ENCODE measurements at regions not wholly inside any gene's neighbourhood (a gene's known extent, or its start where the extent isn't known, plus 50 kb on each side); places are given as distances from the start of the nearest gene placed in this dataset.

DNA sequence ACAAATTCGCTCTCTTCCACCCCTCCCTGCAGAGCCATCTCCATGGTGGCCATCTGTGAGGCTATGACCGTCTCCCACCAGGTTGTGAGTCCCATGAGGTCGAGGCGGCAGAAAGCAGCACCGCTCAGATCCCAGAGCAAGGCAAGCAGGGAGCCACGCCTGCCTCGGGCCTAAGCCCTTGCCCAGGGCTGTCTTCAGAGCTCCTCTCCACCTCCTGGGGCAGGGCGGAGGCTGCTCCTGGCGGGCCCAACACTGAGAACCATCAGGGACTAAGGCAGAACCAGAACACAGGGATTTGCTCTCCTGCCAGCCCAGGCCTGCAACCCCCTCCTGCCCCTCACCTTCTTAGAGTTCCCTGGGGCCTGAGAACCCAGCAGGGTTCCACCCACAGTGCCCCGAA lies 80.9 kb upstream of the WNT11 start:
- Histone ChIP-seq H2AFZ (ENCODE audit: low read length) (no peak overlapping the region), H3K9me2 (ENCODE audit: low read depth, low read length) (no peaks in the 10 kb centered on the region), H3K27ac (ENCODE audit: low read depth, low read length, poor library complexity, severe bottlenecking) (no peak overlapping the region), H3K4me1 (ENCODE audit: insufficient read depth, low read length, severe bottlenecking) (no peaks in the 10 kb centered on the region), H3K27me3 (ENCODE audit: insufficient read depth, low read length) (peaks cover 5% of the 10 kb centered on the region; the same call in 1 of the 2 replicates), H4K20me1 (ENCODE audit: insufficient read depth, low read length) (no peaks in the 10 kb centered on the region), H3K9ac (ENCODE audit: low read length) (no peak overlapping the region), H3K4me3 (ENCODE audit: low read depth, low read length, poor library complexity, severe bottlenecking) (no peak overlapping the region), H3F3A (ENCODE audit: insufficient read depth, low read length) (no peaks in the 10 kb centered on the region), H3K9me3 (ENCODE audit: low read length) (no peaks in the 10 kb centered on the region), H3K36me3 (ENCODE audit: insufficient read depth, low read length) (no peaks in the 10 kb centered on the region), H3K79me2 (ENCODE audit: insufficient read depth, low read length) (no peaks in the 10 kb centered on the region), H3K4me2 (ENCODE audit: low read length) (no peak overlapping the region)
- TF ChIP-seq CTCF (IDR thresholded peaks at IDR 0.05; ENCODE audit: low read length) (no peak), EZH2 (IDR thresholded peaks at IDR 0.05; ENCODE audit: borderline replicate concordance, low read length) (no peak)

- Histone ChIP-seq H3K4me2 (ENCODE audit: low read length) (no peak overlapping the region), H3F3A (ENCODE audit: insufficient read depth, low read length) (no peaks in the 10 kb centered on the region), H3K79me2 (ENCODE audit: insufficient read depth, low read length) (no peaks in the 10 kb centered on the region), H4K20me1 (ENCODE audit: insufficient read depth, low read length) (no peaks in the 10 kb centered on the region), H3K36me3 (ENCODE audit: insufficient read depth, low read length) (no peaks in the 10 kb centered on the region), H3K27me3 (ENCODE audit: insufficient read depth, low read length) (peaks cover 5% of the 10 kb centered on the region), H3K27ac (ENCODE audit: low read depth, low read length, poor library complexity, severe bottlenecking) (no peak overlapping the region), H3K9me3 (ENCODE audit: low read length) (no peaks in the 10 kb centered on the region), H3K4me3 (ENCODE audit: low read depth, low read length, poor library complexity, severe bottlenecking) (no peak overlapping the region), H3K4me1 (ENCODE audit: insufficient read depth, low read length, severe bottlenecking) (no peaks in the 10 kb centered on the region), H3K9ac (ENCODE audit: low read length) (no peak overlapping the region), H3K9me2 (ENCODE audit: low read depth, low read length) (no peaks in the 10 kb centered on the region), H2AFZ (ENCODE audit: low read length) (no peak overlapping the region)
- TF ChIP-seq CTCF (IDR thresholded peaks at IDR 0.05; ENCODE audit: low read length) (peak; percentile 7; the same call in 1 of the 2 replicates), EZH2 (IDR thresholded peaks at IDR 0.05; ENCODE audit: borderline replicate concordance, low read length) (no peak)
Observed at GRCh38 chr11:76285397-76286104, 79.2 kb upstream of the WNT11 start.

DNA sequence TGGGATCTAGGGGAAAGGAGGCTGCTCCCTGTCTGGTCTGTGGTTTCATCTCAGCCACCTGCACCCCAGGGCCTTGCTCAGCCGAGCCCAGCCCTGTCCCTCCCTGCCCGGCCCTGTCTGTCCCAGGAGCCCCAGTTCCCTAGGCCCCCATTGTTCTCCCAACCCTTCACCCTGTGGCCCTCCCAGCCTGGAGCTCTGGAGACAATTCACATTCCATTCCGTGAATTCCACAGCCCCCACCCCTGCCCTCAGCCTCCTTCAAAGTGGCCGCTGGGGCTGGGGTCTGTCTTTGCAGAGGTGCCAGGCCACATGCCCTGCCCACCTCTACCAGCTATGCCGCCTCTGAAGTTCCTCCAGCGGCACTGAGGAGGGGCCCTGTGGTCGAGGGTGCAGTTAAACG lies 77.9 kb upstream of the WNT11 start:
- Histone ChIP-seq H3K36me3 (ENCODE audit: insufficient read depth, low read length) (no peaks in the 10 kb centered on the region), H4K20me1 (ENCODE audit: insufficient read depth, low read length) (no peaks in the 10 kb centered on the region), H3K4me3 (ENCODE audit: low read depth, low read length, poor library complexity, severe bottlenecking) (no peak overlapping the region), H3F3A (ENCODE audit: insufficient read depth, low read length) (no peaks in the 10 kb centered on the region), H3K79me2 (ENCODE audit: insufficient read depth, low read length) (no peaks in the 10 kb centered on the region), H3K9ac (ENCODE audit: low read length) (no peak overlapping the region), H3K9me2 (ENCODE audit: low read depth, low read length) (no peaks in the 10 kb centered on the region), H3K4me2 (ENCODE audit: low read length) (no peak overlapping the region), H2AFZ (ENCODE audit: low read length) (no peak overlapping the region), H3K4me1 (ENCODE audit: insufficient read depth, low read length, severe bottlenecking) (no peaks in the 10 kb centered on the region), H3K9me3 (ENCODE audit: low read length) (no peaks in the 10 kb centered on the region), H3K27ac (ENCODE audit: low read depth, low read length, poor library complexity, severe bottlenecking) (no peak overlapping the region), H3K27me3 (ENCODE audit: insufficient read depth, low read length) (peaks cover 5% of the 10 kb centered on the region)
- TF ChIP-seq CTCF (IDR thresholded peaks at IDR 0.05; ENCODE audit: low read length) (no peak), EZH2 (IDR thresholded peaks at IDR 0.05; ENCODE audit: borderline replicate concordance, low read length) (no peak)

Measured in OCI-LY1 (cell line).